Renal cortex interstitium (tissue), 11 donors: ENCODE measurements at regions not wholly inside any gene's neighbourhood (a gene's known extent, or its start where the extent isn't known, plus 50 kb on each side); places are given as distances from the start of the nearest gene placed in this dataset.
"Not testable (repeated sequence)": the region's sequence is repeated elsewhere in the genome, so short reads cannot be mapped to it uniquely, and the experiment has no call there.

Experiments
- DNase-seq, 11 donors: peaks; one replicate each; pipeline ENCODE4 v3.0.0-alpha.2; 2013; ENCODE audit warnings: low read depth in 9 of 11, low spot score in 4 of 11; ENCODE audit errors: extremely low read depth in 1 of 11

DNA sequence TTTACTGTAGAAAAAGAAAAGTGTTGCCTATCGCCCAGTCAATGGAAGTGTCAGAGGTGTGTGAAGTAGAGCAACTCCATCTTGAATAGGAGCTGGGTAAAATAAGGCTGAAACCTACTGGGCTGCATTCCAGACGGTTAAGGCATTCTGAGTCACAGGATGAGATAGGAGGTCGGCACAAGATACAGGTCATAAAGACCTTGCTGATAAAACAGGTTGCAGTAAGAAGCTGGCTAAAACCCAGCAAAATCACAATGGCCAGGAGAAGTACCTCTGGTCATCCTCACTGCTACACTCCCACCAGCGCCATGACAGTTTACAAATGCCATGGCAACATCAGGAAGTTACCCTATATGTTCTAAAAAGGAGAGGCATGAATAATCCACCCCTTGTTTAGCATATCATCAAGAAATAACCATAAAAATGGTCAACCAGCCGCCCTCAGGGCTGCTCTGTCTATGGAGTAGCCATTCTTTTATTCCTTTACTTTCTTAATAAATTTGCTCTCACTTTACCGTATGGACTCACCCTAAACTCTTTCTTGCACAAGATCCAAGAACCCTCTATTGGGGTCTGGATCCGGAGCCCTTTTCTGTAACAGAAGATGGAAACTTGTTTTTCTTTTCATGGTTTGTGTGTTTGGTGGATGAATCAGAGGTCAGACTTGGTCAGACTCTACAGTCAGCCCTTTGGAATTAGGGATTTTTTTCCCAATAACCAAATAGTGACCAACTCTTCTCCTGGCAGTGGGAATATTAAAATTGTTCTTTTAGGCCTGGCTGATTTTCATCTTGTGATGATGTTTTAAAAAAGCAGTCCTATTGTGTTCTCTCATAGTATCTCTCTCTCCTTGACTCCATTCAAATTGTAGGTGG, 252.9 kb upstream of the ACTBL2 start:
- not testable (repeated sequence) for DNase-seq

DNA sequence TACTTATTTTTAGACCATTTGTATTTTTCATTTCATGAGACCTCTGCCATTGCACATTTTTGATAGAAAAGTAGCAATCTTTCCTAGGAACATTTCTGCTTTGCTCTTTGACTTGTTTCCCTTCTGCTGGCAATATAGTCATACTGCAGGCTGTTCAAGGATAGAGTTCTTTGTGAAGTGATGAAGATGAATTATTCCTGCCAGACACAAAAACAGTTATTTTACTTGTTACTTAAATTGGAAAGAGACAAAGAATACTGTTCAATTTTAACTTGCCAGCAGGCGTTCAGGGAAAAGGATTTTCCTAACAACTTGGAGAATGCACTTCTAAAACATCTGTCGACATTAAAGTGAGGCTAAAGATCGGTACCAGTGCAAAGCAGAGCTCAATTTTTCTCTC, 251.7 kb upstream of the ACTBL2 start:
- no peak for DNase-seq

DNA sequence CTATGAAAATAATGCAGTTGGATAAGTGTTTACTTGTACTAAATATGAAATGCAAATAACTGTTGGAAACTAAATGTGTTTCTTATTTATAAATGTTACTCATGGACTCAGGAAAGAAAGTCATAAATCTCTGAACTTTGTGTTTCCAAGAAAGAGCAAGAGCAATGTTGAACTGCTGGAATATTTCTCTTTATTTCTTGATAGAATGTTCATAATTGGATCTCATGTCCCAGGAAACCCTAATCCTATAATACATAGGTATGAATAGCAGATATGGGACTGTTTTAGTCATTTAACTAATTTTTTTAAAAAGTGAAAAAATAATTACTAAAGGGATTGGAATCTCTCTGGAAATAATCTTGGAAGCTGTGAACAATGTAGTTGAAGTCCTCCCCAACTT, 245.0 kb upstream of the ACTBL2 start:
- no peak for DNase-seq

DNA sequence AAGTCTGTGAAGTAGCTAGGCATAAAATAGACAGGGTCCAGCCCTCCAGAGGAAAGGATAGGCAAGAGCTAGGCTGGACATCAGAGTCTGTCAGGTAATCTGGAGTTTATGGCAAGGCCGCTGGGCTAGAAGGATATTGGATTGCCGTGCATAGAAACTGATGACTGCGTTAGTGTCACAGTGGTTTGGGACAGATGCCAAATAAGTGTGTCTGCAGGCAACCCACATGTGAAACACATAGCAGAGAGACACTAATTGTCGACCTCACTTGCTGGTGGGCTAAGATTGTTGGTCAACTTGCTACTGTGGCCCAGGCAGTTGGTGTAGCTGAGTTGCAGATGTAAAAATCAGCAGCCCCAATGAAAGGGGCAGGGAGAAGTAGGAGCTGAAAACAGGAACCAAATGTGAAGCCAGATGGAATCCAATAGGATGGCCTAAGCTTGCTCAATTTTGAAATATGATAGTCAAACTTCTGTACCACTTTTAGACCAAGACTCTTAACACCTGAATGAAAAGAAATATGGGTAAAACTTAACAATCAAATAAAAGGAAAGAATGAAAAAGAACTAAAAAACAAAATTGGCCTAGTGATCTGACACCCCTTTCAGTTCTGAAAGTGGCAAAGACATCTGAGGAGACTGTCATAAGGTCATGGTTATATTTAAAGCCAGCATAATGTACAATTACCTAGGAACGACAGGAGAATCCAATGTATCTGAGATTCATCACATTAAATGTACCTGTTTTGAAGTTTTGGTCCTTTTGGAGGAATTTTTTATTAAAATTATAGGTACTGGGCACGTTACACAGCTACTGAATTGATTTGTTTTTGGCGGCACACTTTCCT, 243.3 kb upstream of the ACTBL2 start:
- DNase-seq: no peak

DNA sequence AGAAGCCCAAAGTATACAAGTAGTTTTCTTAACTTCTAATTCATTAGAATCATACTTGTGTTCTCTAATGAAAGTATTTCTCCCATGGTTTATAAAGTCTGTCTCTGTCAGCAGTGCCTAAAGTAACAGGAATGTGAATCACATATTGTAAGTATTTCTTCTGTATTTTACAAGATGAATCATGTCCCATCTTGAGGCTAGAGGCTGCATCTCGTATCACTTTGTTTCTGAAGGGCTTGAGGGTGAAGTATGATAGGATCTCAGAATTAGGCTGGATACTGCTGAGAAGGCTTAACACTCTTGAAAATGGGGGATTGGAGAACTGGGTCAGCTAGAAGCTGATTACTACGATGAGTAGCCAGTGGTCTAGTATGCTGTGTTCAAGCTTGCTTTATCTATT, 242.2 kb upstream of the ACTBL2 start:
- DNase-seq: no peak

DNA sequence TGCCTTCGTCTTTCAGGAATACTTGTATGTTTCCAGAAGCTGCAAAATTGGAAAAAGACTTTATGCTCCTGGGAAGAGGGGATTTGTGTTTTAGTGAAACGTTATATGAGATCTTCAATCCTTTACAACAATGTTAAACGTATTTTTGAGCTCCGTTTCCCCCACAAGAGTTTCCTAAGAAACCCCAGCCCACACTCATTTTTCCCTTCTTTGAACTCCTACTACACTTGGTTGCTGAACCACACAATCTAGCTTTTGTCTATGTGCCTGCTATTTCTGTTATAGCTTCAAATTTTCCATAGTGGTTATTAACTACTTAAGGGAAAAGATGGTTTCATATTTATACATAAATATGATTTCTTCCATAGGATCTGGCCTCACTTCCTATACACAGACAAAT, 238.6 kb upstream of the ACTBL2 start:
- DNase-seq: no peak

DNA sequence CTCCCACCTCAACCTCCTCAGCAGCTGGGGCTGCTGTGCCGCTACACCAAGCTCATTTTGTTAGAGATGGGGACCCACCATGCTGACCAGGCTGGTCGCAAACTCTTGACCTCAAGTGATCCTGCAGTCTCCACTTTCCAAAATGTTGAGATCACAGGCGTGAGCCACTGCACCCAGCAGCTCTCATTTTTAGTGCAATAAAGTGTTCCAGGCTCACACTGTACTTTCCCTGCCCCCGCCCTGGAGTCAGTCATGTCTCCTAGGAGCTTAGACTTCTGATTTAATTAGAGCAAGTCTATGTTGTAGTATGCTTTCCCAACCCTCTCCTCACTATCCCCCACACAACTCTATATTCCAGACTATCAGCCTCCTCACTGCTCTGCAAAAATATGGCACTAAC, 238.0 kb upstream of the ACTBL2 start:
- DNase-seq: no peak

DNA sequence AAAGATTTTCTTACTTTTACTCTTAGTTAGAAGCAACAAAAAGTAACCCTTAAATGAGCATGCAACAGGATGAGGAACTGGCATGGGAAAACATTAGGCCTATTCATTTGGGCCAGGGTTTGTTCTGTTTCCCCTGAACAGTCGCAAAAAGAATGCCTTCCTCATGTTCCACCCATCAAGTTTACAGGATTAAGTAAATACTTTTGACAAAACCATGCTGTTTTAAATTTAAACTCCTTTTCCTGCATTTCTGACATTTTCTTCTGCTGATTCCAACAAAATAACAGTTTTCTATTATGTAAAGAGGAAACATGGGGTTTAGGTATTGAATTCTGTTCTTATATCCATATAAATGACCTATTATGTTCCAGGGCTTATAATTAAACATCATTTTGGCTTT, 236.6 kb upstream of the ACTBL2 start:
- DNase-seq: no peak

DNA sequence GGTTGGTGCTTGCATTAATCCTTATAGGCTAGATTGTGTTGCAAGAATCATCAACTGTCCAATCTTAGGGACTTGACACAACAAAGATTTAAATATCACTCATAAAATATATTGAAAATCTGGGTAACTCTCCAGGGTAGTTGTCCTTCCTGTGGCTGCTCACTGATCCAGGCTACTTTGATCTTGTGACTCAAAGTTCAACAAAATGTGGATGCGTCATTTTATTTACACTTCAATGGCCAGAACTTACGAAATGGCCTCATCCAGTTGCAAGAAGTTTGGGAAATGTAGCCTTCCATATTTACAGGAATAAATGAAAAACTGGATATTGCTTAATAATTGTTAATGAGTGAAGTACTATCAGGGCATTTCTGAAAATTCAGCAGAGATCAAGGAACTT, 235.5 kb upstream of the ACTBL2 start:
- no peak for DNase-seq

DNA sequence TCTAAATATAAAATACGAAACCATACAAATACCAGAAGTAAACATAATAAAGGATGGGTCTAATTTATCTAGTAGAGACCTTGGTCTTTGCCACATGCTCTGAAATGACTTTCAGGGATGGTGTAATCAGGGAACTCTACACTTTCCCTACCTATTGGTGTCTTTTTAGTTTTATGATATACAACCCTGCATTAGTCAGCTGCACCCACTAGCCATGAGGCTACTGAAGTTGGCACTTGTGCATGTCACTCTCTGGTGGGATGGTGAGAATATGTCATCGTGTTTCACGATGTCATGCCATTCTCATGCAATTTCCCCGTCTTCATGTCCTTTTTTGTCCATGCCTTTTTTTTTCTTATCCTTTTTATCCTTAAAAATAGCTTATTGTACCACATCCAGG, 234.9 kb upstream of the ACTBL2 start:
- DNase-seq: no peak

DNA sequence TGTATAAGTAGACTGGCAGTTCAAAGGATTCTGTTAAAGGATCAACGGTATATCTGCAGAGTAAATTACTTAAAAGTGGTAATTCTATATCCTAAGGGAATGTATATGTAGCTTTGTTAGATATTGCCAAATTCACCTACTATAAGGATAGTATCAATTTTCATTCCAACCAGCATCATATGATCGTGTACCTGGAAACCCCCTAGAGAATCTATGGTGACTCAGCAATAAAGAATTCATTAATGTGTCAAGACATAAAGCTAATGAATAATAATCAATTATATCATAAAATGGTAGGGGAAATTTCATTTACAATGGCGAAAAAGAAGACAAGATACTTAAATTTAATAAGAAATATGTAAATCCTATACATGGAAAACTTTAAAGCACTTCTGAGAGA, 234.1 kb upstream of the ACTBL2 start:
- DNase-seq: no peak

DNA sequence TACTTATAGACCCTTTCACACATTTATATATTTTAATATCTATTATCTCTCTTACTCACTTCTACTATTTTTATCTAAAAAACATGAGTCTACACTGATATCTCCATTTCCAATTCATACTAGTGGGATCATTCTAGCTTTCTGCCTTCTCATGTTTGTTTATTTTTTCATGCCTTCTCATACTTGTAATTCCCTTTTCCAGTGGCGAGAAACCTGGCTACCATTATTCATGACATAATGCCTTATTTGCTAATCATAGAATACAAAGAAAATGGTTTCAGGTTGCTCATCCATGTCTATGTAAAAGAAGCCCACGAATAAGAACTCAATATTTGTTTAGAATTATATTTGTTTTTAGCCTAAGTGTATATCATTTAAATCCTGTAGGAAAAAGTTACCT, 232.7 kb upstream of the ACTBL2 start:
- DNase-seq: no peak

DNA sequence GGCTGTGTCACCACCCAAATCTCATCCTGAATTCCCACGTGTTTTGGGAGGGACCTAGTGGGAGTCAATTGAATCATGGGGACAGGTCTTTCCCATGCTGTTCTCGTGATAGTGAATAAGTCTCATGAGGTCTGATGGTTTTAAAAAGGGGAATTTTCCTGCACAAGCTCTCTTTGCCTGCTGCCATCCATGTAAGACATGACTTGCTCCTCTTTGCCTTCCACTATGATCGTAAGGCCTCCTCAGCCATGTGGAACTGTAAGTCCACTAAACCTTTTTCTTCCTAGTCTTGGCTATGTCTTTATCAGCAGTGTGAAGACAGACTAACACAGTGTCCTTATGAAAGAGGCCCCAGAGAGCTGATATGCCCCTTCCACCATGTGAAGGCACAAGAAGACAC, 230.9 kb upstream of the ACTBL2 start:
- DNase-seq: not testable (repeated sequence)

DNA sequence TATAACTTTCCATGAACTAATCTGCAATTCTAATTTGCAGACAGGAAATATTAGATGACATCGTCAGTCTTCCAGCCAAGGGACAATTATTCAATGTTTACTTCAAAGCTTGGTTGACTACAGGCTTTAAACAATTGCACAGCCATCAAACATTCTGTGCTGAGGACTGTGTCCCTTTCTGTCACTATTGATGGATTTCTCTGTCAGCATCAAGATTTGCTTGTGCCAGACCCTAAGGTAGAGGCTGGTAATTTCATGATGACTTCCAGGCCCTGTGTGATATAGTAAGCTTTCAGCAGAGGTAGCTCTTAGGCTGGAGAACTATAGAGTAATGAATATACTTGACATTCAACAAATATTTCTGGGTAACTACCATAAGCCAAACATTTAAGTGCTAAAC, 229.3 kb upstream of the ACTBL2 start:
- no peak for DNase-seq

DNA sequence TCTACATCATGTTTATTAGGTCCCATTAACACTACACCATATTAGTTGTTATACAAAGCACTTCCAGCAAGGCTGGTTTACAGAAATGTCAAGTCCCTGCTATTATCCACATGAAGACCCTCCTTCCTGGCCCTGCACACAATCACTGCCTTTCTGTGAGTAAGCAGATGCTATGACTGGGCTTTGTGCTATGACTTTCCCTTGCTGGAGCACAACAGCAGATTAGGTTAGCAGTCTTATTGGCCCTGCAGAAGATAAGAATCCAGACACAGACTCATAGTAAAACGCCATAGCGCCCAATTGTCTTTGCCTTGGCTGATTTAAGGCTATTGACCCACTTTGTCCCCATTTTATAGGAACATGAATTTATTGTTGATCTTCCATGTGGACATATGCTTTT, 228.9 kb upstream of the ACTBL2 start:
- DNase-seq: no peak

DNA sequence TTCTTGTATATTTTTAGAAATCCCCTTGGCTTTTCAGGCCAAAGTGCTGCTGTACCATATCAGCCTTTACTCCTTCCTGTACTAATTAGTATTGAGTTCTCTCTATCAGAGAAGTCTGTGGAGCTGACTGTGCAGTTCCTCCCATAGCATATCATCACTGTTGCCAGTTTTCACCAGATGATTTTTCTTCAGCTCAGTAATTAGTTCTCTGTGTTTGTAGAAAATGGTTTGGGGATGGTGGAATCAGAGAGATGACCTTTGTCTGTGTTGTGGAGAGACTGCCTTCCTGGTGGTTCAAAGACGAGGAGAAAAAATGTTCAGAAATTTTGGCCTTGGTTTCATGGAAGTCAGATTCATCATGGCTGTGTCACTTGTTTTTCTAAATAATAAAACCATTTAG, 227.5 kb upstream of the ACTBL2 start:
- DNase-seq: no peak

DNA sequence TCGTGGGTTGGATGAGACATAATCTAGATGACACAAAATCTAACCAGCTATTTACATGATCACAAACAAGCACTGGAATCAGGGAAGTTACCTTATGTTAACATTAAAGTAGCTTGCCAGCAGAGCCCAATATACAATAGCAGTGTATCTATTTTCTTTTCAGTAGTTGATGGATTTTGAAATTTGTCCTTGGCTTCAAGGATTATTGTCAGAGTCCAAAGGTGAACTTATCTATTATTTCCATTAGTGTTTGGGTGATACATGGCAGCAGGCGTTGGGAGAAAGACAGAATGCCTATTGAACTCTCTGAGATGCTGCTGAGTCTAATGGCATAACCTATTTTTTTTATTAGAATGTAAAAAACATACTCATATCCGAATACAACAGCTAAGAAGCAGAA, 223.2 kb upstream of the ACTBL2 start:
- DNase-seq: no peak

DNA sequence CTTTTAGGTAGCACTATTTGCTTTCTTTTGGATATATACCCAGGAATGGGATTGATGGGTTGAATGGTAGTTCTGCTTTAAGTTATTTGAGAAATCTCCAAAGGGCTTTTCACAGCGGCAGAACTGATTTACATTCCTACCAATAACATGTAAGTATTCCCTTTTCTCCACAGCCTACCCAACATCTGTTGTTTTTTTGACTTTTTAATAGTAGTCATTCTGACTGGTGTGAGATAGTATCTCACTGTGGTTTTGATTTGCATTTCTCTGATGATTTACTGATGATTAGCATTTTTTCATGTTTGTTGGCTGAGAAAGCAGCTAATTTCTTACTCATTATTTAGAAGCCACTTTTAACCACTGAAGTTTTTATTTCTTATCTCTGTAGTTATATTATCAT, 221.1 kb upstream of the ACTBL2 start:
- DNase-seq: no peak

DNA sequence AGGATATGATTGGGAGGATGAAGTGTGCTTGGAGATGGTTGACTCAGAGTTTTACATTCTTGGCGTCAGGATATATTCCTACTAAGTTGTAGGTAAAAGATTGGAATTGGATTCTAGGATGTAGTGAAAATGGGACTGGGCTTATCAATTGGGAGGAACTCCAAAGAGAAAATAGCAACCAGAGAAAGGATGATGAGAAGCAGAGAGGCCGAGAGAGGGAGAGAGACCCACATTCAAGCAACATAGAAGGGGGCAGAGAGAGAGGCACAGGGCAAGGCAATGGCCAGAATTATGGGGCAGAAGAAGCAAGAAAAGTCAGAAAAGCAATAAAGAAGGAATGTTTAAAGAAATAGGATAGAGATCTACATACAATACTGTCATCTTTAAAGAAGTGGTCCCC, 217.9 kb upstream of the ACTBL2 start:
- DNase-seq: no peak

DNA sequence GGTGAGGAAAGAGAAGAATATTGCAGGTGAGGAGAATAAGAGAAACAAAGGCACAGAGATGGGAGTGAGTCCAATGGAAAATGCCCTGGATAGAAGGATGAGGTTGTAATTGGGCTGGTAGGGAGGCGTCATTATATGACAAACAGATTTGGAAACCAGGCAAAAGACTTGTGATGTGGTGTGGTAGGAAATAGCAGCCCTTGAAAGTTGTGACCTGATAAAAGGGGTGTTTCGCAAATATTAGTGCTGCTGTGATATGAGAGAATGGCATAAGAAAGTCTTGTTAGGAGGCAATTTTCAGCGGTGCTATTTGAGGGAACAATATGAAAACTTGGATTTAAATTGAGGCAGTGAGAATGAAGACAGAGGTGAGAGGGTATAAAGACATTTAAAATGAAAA, 217.5 kb upstream of the ACTBL2 start:
- DNase-seq: no peak

DNA sequence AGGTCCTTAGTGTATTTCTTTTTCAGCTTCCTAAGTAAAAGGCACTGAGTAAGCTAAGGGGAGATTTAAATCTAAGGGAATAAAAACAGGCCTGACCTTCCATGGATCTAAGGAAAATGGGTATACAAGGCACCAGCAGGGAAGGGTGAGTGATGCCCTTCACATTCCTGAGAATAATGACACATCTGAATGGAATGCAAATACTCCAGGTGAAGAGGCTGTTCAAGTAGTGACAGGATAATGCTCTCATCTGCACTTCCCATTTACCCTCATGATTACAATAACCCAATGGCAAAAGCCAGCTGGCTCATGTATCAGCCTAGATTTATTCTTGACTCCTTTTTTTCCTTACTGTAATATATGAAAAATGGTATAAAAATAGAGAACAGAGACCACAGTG, 216.2 kb upstream of the ACTBL2 start:
- DNase-seq: no peak
